Epithelial cell of prostate (primary cell): ENCODE measurements at regions not wholly inside any gene's neighbourhood (a gene's known extent, or its start where the extent isn't known, plus 50 kb on each side); places are given as distances from the start of the nearest gene placed in this dataset.

Experiments used
- DNase-seq: peaks from one replicate; pipeline ENCODE4 v3.0.0-alpha.2; 2011; ENCODE audit warnings: low read depth, low spot score
- H3K27ac ChIP-seq: fragments of 450-650 bp; 2 replicates; pipeline ENCODE4 v1.5.1; 2017; ENCODE audit warnings: mild to moderate bottlenecking

- no peak for DNase-seq
- H3K27ac ChIP-seq, result no peak overlapping the region
Measured at GRCh38 chr1:221327954-221328353, 413.9 kb downstream of the DUSP10 start.

GRCh38 chr1:221328371-221328770, 413.5 kb downstream of the DUSP10 start:
- DNase-seq, result no peak
- no peak overlapping the region for H3K27ac ChIP-seq

- no peak overlapping the region for H3K27ac ChIP-seq
- DNase-seq, result no peak
Measured at GRCh38 chr1:221331273-221332183, 410.4 kb downstream of the DUSP10 start.

GRCh38 chr1:221334062-221334461, 407.8 kb downstream of the DUSP10 start:
- DNase-seq, result no peak
- H3K27ac ChIP-seq, result no peak overlapping the region

- peak; percentile 14 for DNase-seq
- H3K27ac ChIP-seq, result no peak overlapping the region
Measured at GRCh38 chr1:221335161-221336101, 406.5 kb downstream of the DUSP10 start.

GRCh38 chr1:221336126-221336525, 405.8 kb downstream of the DUSP10 start:
- no peak overlapping the region for H3K27ac ChIP-seq
- DNase-seq, result no peak

- H3K27ac ChIP-seq, result no peak overlapping the region
- no peak for DNase-seq
Measured at GRCh38 chr1:221337106-221337505, 404.8 kb downstream of the DUSP10 start.

GRCh38 chr1:221343136-221343535, 398.8 kb downstream of the DUSP10 start:
- H3K27ac ChIP-seq, result no peak overlapping the region
- DNase-seq, result no peak

- DNase-seq, result no peak
- H3K27ac ChIP-seq, result no peak overlapping the region
Measured at GRCh38 chr1:221343607-221344006, 398.3 kb downstream of the DUSP10 start.

- DNase-seq, result no peak
- no peak overlapping the region for H3K27ac ChIP-seq
Measured at GRCh38 chr1:221344693-221345092, 397.2 kb downstream of the DUSP10 start.

- DNase-seq, result no peak
- no peak overlapping the region for H3K27ac ChIP-seq
Measured at GRCh38 chr1:221347706-221348105, 394.2 kb downstream of the DUSP10 start.

GRCh38 chr1:221350091-221350490, 391.8 kb downstream of the DUSP10 start:
- no peak for DNase-seq
- H3K27ac ChIP-seq, result no peak overlapping the region

GRCh38 chr1:221356693-221357092, 385.2 kb downstream of the DUSP10 start:
- H3K27ac ChIP-seq, result no peak overlapping the region
- DNase-seq, result no peak

GRCh38 chr1:221363039-221363438, 378.9 kb downstream of the DUSP10 start:
- H3K27ac ChIP-seq, result no peak overlapping the region
- no peak for DNase-seq

GRCh38 chr1:221366495-221367110, 375.3 kb downstream of the DUSP10 start:
- no peak for DNase-seq

GRCh38 chr1:221371705-221372104, 370.2 kb downstream of the DUSP10 start:
- no peak for DNase-seq

More at GRCh38 chr1:221366495-221367110, 375.3 kb downstream of the DUSP10 start:
- no peak overlapping the region for H3K27ac ChIP-seq

GRCh38 chr1:221373795-221374194, 368.1 kb downstream of the DUSP10 start:
- no peak for DNase-seq
- H3K27ac ChIP-seq, result no peak overlapping the region

More at GRCh38 chr1:221371705-221372104, 370.2 kb downstream of the DUSP10 start:
- H3K27ac ChIP-seq, result no peak overlapping the region

- no peak overlapping the region for H3K27ac ChIP-seq
- no peak for DNase-seq
Measured at GRCh38 chr1:221376286-221376685, 365.6 kb downstream of the DUSP10 start.

- no peak for DNase-seq
- no peak overlapping the region for H3K27ac ChIP-seq
Measured at GRCh38 chr1:221381910-221382623, 359.8 kb downstream of the DUSP10 start.

GRCh38 chr1:221392453-221392852, 349.4 kb downstream of the DUSP10 start:
- no peak overlapping the region for H3K27ac ChIP-seq
- DNase-seq, result no peak
